ENCODE measurements at regions not wholly inside any gene's neighbourhood (a gene's known extent, or its start where the extent isn't known, plus 50 kb on each side); places are given as distances from the start of the nearest gene placed in this dataset.
"Not testable (repeated sequence)": the region's sequence is repeated elsewhere in the genome, so short reads cannot be mapped to it uniquely, and the experiment has no call there.

DNA sequence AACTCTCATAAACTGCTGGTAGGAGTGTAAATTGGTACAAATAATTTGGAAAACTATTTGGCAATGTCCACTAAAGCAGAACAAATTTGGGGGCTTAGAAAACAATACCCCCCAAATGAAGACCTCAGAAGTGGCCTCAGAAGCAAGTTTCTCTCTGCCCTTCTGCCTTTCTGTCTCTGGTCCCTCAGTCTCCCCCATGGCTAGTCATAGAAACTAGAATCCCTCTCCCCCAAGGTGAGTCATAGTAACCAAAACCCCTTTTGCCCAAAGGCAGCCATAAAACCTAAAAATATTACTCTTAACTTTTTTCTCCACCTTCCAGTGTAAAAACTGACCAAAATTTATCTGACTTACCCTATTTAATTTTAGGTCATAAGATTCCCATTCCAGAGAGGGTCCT, 350.7 kb upstream of the LRRC3B start:
- Mint-ChIP-seq H3K27me3 (no peaks in the 10 kb centered on the region), H3K36me3 (ENCODE audit: low read depth) (no peaks in the 10 kb centered on the region), H3K4me3 (no peak overlapping the region), H3K27ac (no peak overlapping the region), H3K9me3 (no peaks in the 10 kb centered on the region), H3K4me1 (no peaks in the 10 kb centered on the region)
- intact Hi-C loops (cut with micrococcal nuclease), result no loop called here
- no peak for DNase-seq

DNA sequence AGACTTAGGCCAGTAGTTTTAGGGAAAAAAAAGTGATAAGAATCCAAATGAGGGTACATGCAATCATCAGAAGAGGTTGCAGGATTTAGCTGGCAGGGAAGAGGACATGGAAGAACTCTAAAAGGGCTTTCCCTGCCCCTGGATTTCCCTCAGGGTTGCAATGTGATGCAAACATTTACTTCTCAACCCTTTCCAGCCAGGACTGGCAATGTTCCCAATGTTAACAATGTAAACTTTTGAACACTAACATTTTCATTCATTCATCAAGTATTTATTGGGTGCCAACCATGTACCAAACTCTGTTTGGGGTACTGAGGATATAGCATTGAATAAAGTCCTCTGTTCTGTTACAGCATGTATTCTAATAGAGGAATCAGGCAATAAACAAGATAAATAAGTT, 349.4 kb upstream of the LRRC3B start:
- no peak overlapping the region for H3K27ac Mint-ChIP-seq
- H3K4me1 Mint-ChIP-seq, result no peaks in the 10 kb centered on the region
- intact Hi-C loops (cut with micrococcal nuclease), result no loop called here

DNA sequence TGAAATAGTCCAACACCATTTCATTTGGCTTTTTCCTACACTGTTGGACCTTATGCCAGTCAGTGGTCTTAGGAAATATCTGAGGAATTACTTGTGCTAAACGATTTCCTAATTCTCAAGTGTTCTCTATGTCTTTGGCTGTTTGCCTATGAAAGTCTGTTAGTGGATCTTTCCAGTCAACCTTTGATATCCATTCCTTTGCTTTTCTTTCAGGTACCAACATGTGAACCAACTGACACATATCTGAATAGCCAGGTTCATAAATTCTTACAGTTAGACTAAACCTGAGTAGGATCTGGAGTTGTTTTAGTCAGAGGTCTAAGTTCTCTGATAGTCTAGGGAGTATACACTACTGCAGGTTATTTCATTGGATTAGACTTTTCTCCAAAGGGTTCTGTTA, 343.5 kb upstream of the LRRC3B start:
- H3K27me3 Mint-ChIP-seq, result no peaks in the 10 kb centered on the region
- no peak overlapping the region for H3K4me3 Mint-ChIP-seq
- no peaks in the 10 kb centered on the region for H3K36me3 Mint-ChIP-seq (ENCODE audit: low read depth)
- intact Hi-C loops (cut with micrococcal nuclease), result no loop called here
- DNase-seq, result no peak
- no peak overlapping the region for H3K27ac Mint-ChIP-seq
- no peaks in the 10 kb centered on the region for H3K4me1 Mint-ChIP-seq
- H3K9me3 Mint-ChIP-seq, result peaks cover 14% of the 10 kb centered on the region

More for the DNA sequence above, 349.4 kb upstream of the LRRC3B start:
- H3K27me3 Mint-ChIP-seq, result no peaks in the 10 kb centered on the region
- no peaks in the 10 kb centered on the region for H3K9me3 Mint-ChIP-seq
- no peak for DNase-seq
- no peak overlapping the region for H3K4me3 Mint-ChIP-seq
- H3K36me3 Mint-ChIP-seq (ENCODE audit: low read depth), result no peaks in the 10 kb centered on the region

DNA sequence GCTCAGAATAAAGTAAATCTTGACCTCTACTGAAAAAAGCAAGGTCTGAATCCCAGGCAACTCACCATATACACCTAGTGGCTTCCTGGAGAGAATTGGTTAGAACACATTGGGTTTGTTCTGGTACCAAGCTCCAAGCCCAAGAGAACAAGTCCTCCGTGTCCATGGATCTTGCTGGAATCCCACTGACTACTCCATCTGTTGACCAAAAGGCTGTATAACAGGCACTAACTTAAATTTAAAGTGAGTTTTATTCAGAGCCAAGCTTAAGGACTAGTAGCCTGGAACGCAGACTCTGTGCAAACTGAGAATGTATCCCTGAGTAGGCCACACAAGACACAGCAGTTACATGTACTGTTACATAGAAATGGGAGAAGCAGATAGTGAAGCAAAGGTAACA, 342.1 kb upstream of the LRRC3B start:
- no peak for DNase-seq
- Mint-ChIP-seq H3K4me3 (no peak overlapping the region), H3K4me1 (no peaks in the 10 kb centered on the region), H3K27me3 (no peaks in the 10 kb centered on the region), H3K27ac (no peak overlapping the region), H3K9me3 (peaks cover 14% of the 10 kb centered on the region), H3K36me3 (ENCODE audit: low read depth) (no peaks in the 10 kb centered on the region)
- intact Hi-C loops (cut with micrococcal nuclease), result no loop called here

DNA sequence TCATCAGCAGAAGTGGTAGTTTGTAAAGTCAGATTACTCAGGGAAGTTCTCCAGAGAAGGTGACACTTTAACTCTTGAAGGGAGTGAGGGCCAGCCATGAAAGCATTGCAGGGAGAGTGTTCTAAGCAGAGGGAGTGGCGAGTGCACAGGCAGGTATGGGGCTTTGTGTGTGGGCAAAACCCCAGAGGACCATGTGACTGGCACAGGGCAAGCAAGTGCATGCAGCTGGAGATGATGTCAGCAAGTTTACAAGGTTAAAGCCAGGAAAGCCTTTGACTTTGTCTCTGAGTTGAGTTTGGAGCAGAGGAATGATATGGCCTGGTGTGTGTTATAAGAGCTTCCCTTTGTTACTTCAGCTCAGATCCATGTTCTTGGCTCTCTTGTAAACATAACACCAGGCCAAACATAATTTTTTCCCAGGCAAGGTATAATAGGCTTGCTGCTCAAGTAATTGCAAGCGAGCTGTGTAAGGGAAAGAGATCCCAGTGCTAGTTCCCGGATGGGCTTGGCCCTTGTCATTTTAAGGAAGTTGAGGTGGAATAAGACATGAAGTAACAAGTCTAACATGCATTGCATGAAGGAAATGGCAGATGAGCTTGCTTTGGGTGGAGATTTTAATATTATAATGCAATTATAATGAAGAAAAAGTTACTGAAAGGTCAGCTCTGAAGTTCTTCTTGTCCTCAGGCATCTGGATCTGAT, 341.1 kb upstream of the LRRC3B start:
- Mint-ChIP-seq H3K36me3 (ENCODE audit: low read depth) (no peaks in the 10 kb centered on the region), H3K27me3 (no peaks in the 10 kb centered on the region), H3K4me3 (no peak overlapping the region), H3K9me3 (peaks cover 14% of the 10 kb centered on the region), H3K27ac (no peak overlapping the region), H3K4me1 (no peaks in the 10 kb centered on the region)
- intact Hi-C loops (cut with micrococcal nuclease), result no loop called here
- DNase-seq, result no peak

DNA sequence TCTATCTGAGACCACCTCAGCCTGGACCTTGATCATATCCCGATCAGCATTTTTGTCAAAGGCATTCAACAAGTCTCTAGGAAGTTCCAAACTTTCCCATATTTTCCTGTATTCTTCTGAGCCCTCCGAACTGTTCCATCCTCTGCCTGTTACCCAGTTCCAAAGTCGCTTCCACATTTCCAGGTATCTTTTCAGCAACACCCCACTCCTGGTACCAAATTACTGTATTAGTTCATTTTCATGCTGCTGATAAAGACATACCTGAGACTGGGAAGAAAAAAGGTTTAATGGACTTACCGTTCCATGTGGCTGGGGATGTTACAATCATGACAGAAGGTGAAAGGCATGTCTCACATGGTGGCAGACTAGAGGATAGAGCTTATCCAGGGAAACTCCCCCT, 338.1 kb upstream of the LRRC3B start:
- H3K36me3 Mint-ChIP-seq (ENCODE audit: low read depth); H3K4me3 Mint-ChIP-seq; H3K4me1 Mint-ChIP-seq; H3K27ac Mint-ChIP-seq; DNase-seq; intact Hi-C loops (cut with micrococcal nuclease); H3K27me3 Mint-ChIP-seq: not testable (repeated sequence)
- H3K9me3 Mint-ChIP-seq, result peaks cover 19% of the 10 kb centered on the region

DNA sequence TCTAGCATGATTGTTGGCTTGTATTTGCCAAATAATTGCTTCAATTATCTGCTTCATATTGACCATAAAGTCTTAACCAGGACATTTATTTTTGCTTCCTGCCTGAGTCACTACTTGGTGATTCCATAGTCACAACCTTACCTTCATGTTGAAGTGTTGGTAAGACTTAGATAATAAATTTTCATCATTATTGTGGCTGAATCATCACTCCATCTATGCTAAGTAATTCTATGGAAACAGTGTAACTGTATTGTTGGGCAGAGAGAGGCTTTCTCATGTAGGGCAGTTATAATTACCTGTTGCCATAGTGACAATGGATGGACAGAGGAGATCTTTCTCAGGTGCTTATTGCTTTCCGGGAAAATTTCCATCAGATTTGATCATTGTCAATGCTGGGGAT, 330.7 kb upstream of the LRRC3B start:
- DNase-seq, result no peak
- Mint-ChIP-seq H3K27me3 (no peaks in the 10 kb centered on the region), H3K4me3 (no peak overlapping the region), H3K4me1 (no peaks in the 10 kb centered on the region), H3K36me3 (ENCODE audit: low read depth) (no peaks in the 10 kb centered on the region), H3K27ac (no peak overlapping the region), H3K9me3 (peaks cover 5% of the 10 kb centered on the region)
- intact Hi-C loops (cut with micrococcal nuclease), result no loop called here

DNA sequence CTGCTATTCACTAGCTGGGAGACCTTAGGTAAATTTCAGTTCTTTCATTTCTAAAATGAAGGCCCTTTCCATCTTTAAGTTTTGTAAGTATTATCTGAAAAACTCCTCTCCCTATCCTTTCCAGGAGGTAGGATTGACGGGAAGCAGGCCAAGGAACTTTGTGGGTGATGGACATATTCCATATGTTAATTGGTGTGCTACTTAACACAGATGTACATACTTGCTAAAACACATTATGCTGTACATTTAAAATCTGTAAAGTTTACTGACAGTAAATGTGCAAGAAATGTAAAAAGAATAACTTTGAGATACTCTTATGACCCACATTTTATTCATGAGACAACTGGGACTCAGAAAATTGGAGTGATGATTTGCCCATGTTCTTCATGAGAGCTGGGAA, 329.8 kb upstream of the LRRC3B start:
- intact Hi-C loops (cut with micrococcal nuclease), result no loop called here
- H3K36me3 Mint-ChIP-seq (ENCODE audit: low read depth), result no peaks in the 10 kb centered on the region
- no peak overlapping the region for H3K27ac Mint-ChIP-seq
- no peak for DNase-seq
- H3K27me3 Mint-ChIP-seq, result no peaks in the 10 kb centered on the region
- H3K4me1 Mint-ChIP-seq, result no peaks in the 10 kb centered on the region
- peaks cover 5% of the 10 kb centered on the region for H3K9me3 Mint-ChIP-seq
- no peak overlapping the region for H3K4me3 Mint-ChIP-seq

DNA sequence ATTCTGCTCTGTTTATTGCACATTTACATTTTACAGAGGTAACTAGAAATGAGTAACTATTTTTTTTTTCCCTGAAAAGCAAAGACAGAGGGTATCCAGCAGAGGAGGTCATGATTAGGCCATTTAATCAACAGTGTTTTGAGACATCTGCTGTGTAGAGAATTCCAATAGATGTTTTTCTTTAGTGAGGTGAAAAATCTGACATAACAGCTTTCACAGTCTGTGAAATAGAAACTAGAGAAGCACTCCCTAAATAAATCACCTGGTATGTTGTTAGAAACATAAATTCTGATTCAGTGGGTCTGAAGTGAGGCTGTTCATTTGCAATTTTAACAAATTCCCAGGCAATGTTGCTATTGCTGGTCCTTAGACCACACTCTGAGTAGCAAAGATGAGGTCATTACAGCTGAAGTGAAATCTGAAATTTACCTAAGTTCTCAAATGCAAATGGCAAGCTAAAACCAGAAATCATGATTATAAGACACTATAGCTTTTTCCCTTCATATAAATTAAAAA, 329.2 kb upstream of the LRRC3B start:
- no peak for DNase-seq
- Mint-ChIP-seq H3K36me3 (ENCODE audit: low read depth) (no peaks in the 10 kb centered on the region), H3K4me3 (no peak overlapping the region), H3K4me1 (no peaks in the 10 kb centered on the region), H3K9me3 (peaks cover 5% of the 10 kb centered on the region), H3K27me3 (no peaks in the 10 kb centered on the region), H3K27ac (no peak overlapping the region)
- intact Hi-C loops (cut with micrococcal nuclease), result no loop called here

DNA sequence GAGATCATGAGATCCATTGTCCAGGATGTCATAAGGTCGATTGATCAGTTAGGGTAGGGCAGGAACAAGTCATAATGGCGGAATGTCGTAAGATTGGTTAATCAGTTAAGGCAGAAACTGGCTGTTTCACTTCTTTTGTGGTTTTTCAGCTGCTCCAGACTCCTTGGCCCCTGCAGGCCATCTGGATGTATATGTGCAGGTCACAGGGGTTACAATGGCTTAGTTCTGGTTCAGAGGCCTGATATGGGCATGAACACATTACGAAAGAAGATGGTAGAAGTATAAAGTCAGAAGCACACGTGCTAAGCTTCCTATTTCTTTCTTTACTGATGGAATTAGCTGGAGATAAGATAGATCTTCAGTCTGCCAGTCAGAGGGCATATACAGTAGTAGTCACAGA, 315.4 kb upstream of the LRRC3B start:
- Mint-ChIP-seq H3K27ac (no peak overlapping the region), H3K4me1 (no peaks in the 10 kb centered on the region), H3K9me3 (no peaks in the 10 kb centered on the region), H3K27me3 (no peaks in the 10 kb centered on the region), H3K36me3 (ENCODE audit: low read depth) (no peaks in the 10 kb centered on the region), H3K4me3 (no peak overlapping the region)
- DNase-seq, result no peak
- intact Hi-C loops (cut with micrococcal nuclease), result no loop called here

DNA sequence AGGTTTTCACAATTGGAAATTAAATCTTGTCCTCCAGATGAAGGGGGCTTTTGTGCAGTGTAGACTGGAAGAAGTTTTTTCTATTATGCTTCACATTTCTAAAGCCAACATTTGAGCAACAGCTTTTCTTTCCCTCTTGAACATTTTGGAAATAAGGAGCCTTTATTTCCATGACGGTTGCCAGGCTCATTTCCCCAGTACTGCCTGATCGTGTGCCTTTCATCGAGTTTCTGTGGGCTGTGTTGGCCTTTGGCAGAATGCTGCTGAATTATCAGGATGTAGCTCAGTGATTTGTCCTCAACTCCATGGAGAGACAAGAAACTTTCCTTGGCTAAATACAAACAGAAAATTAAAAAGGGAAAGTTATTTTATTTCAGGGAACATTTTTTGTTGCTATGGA, 314.8 kb upstream of the LRRC3B start:
- no peak for DNase-seq
- no peaks in the 10 kb centered on the region for H3K4me1 Mint-ChIP-seq
- H3K9me3 Mint-ChIP-seq, result no peaks in the 10 kb centered on the region
- H3K27me3 Mint-ChIP-seq, result no peaks in the 10 kb centered on the region
- intact Hi-C loops (cut with micrococcal nuclease), result no loop called here
- no peak overlapping the region for H3K27ac Mint-ChIP-seq
- no peak overlapping the region for H3K4me3 Mint-ChIP-seq
- no peaks in the 10 kb centered on the region for H3K36me3 Mint-ChIP-seq (ENCODE audit: low read depth)

DNA sequence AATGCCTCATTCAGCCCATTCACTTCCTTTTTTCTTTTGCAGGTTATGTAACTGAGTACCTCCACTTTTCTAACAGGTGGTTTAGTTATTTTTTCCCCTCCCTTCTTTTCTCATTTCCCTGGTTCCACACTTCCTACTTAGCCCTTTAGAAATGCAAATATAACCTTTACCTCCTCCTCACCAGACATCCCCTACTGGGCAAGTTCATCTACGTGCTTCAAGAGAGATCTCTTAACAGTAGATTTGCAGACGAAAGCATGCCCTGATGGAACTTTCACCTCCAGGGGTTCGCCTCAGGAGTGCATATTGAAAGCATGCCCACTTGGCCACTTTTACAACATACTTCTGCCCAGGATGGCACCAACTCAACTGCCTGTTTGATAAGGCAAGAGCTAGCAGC, 314.1 kb upstream of the LRRC3B start:
- intact Hi-C loops (cut with micrococcal nuclease), result no loop called here
- H3K4me3 Mint-ChIP-seq, result no peak overlapping the region
- H3K9me3 Mint-ChIP-seq, result no peaks in the 10 kb centered on the region
- no peak for DNase-seq
- no peaks in the 10 kb centered on the region for H3K4me1 Mint-ChIP-seq
- H3K27me3 Mint-ChIP-seq, result no peaks in the 10 kb centered on the region
- no peak overlapping the region for H3K27ac Mint-ChIP-seq
- no peaks in the 10 kb centered on the region for H3K36me3 Mint-ChIP-seq (ENCODE audit: low read depth)

DNA sequence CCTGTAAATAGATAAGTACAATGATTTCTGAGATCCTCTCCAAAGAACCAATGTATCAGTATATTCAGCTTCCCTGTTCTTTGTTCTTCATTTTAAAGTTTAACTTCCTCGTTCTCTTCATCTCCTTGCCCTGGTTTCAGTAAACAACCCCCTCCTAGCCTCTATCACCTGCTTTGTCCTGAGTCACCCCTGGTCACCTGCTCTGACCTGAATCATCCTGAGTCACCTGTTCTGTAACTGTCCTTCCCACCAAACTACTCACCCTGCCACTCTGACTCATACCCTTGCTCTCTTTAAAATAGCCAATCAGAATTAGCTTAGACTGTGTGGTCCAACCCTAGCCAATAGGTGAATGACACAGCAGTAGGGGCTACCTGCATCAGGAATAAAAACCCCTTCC, 313.0 kb upstream of the LRRC3B start:
- H3K27ac Mint-ChIP-seq; H3K27me3 Mint-ChIP-seq; H3K9me3 Mint-ChIP-seq; H3K4me1 Mint-ChIP-seq; DNase-seq; intact Hi-C loops (cut with micrococcal nuclease); H3K4me3 Mint-ChIP-seq; H3K36me3 Mint-ChIP-seq (ENCODE audit: low read depth): not testable (repeated sequence)

DNA sequence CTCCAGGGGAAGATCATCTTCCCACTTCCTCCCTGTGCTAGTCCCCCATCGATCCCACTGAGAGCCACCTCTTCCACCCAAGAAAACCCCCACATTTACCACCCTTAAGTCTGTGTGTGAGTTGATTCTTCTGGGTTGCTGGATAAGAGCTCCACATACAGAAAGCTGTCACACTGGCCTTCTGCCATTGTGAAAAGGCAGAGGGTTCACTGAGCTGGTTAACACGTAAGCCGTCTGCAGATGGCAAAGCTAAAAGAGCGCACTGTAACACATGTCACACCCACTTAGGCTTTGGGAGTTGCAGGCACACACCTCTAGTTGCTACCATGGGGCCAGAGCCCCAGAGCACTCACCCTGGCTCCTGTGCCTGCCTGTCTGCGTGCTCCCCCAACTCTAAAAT, 309.8 kb upstream of the LRRC3B start:
- no peak overlapping the region for H3K4me3 Mint-ChIP-seq
- no peaks in the 10 kb centered on the region for H3K36me3 Mint-ChIP-seq (ENCODE audit: low read depth)
- no peaks in the 10 kb centered on the region for H3K4me1 Mint-ChIP-seq
- intact Hi-C loops (cut with micrococcal nuclease), result no loop called here
- H3K27ac Mint-ChIP-seq, result no peak overlapping the region
- H3K27me3 Mint-ChIP-seq, result no peaks in the 10 kb centered on the region
- DNase-seq, result no peak
- H3K9me3 Mint-ChIP-seq, result peaks cover 4% of the 10 kb centered on the region

DNA sequence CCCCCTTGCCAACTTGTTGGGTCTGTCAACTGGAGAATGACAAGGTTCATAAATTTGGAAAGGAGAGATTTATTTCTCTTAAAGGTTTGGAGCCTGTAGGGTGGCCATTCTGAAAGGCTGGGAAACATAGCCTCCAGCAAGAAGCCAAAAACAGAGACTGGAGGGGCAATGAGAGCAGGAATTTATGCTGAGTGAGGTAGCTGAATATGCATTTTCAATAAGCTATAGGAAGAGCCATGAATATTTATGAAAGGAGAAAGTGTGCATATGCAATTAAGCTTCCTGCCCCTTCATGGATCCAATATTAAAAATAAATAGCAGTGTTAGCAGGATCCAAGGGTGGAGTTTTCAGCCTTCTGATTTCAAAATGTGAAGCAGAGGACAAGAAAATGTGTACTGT, 306.1 kb upstream of the LRRC3B start:
- no peak overlapping the region for H3K27ac Mint-ChIP-seq
- no peak overlapping the region for H3K4me3 Mint-ChIP-seq
- intact Hi-C loops (cut with micrococcal nuclease), result no loop called here
- H3K27me3 Mint-ChIP-seq, result no peaks in the 10 kb centered on the region
- H3K9me3 Mint-ChIP-seq, result peaks cover 10% of the 10 kb centered on the region
- DNase-seq, result no peak
- H3K36me3 Mint-ChIP-seq (ENCODE audit: low read depth), result no peaks in the 10 kb centered on the region
- no peaks in the 10 kb centered on the region for H3K4me1 Mint-ChIP-seq
